C4-2B (cell line): ENCODE measurements at regions not wholly inside any gene's neighbourhood (a gene's known extent, or its start where the extent isn't known, plus 50 kb on each side); places are given as distances from the start of the nearest gene placed in this dataset.

ENCODE experiments used
- H3K27ac ChIP-seq: fragments of 450-650 bp; 2 replicates; pipeline ENCODE4 v1.5.1; 2017
- ZFX ChIP-seq: fragments of 450-650 bp; IDR thresholded peaks from 2 replicates; pipeline ENCODE4 v1.6.1; 2017
- TF ChIP-seq, protein P1 (sequence below): fragments of 450-650 bp; conservative IDR thresholded peaks from 2 replicates; pipeline ENCODE4 v1.5.1; 2017; ENCODE audit warnings: mild to moderate bottlenecking

DNA sequence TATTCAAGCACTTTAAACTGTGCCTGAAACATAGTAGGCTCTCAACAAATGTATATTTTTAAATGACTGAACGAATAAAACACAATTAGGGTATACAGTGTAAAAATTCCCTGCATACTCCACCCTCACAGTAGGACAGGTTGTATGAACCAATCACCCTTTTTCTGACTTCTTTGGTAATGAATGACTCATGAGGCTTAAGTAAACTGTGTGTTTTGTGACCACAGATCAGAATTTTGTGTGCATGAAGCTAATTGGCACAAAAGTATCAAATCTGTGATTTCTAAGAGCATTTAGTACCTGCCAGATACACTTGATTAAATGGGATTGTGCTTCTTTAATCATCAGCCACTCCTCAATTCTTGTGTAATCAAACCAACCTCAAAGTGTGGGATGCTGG, 109.9 kb upstream of the MAP4K3 start:
- no peak for TF ChIP-seq ZFX
- TF ChIP-seq, protein P1, sequence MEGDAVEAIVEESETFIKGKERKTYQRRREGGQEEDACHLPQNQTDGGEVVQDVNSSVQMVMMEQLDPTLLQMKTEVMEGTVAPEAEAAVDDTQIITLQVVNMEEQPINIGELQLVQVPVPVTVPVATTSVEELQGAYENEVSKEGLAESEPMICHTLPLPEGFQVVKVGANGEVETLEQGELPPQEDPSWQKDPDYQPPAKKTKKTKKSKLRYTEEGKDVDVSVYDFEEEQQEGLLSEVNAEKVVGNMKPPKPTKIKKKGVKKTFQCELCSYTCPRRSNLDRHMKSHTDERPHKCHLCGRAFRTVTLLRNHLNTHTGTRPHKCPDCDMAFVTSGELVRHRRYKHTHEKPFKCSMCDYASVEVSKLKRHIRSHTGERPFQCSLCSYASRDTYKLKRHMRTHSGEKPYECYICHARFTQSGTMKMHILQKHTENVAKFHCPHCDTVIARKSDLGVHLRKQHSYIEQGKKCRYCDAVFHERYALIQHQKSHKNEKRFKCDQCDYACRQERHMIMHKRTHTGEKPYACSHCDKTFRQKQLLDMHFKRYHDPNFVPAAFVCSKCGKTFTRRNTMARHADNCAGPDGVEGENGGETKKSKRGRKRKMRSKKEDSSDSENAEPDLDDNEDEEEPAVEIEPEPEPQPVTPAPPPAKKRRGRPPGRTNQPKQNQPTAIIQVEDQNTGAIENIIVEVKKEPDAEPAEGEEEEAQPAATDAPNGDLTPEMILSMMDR: no peak
- H3K27ac ChIP-seq: no peak overlapping the region

DNA sequence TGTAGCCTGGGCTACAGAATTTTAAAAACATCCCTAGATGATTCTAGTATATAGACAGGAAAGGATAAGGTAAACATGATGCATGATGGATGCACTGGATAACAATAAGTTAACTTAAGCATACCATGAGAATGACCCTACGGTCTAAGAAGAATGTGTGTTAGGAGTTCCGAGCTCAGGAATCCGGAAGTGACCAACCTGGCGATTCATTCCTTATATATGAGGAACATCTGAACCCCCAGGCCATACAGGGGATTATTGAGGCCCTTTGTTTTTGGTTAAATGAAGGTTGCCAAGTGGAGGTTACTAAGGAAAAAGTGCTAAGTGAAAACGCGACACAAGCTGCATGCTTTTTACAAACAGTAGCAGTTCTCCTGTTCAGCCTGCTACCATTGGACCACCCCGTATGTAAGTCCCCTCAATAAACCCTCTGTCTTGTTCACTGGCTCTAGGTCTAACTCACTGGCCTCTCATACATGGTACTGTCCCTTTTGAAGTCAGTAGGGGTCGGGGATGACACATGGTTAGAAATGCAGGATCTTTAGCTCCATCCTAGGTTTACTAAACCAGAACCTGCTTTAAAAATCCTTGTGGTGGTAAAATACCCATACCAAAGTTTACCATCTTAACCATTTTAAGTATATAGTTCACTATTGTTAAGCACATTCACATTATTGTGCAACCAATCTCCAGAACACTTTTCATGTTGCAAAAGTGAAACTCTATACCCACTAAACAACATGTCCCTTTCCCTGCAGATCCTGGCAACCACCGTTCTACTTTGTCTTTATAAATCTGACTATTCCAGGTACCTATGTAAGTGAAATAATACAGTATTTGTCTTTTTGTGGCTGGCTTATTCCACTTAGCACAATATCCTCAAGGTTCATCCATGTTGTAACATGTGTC, 111.0 kb upstream of the MAP4K3 start:
- no peak for TF ChIP-seq ZFX
- TF ChIP-seq, protein P1: no peak
- no peak overlapping the region for H3K27ac ChIP-seq

DNA sequence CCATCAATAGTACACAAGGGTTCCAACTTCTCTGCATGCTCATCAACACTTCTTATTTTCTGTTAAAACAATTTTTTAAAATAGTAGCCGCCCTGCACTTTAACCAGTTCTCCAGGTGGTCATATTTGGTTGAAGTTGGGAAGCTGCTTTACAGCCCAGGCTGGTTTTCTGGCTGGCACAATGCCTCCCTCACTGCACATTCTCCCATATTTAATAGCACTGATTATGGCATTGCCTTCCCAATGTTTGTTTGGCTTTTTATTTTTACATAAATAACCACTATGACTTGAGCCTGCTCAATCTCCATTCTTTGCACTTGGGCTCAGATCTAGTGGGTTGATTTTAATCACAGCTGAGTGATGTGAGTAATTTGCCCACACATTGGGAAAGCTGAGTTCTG, 111.9 kb upstream of the MAP4K3 start:
- TF ChIP-seq, protein P1: no peak
- no peak for TF ChIP-seq ZFX
- no peak overlapping the region for H3K27ac ChIP-seq

DNA sequence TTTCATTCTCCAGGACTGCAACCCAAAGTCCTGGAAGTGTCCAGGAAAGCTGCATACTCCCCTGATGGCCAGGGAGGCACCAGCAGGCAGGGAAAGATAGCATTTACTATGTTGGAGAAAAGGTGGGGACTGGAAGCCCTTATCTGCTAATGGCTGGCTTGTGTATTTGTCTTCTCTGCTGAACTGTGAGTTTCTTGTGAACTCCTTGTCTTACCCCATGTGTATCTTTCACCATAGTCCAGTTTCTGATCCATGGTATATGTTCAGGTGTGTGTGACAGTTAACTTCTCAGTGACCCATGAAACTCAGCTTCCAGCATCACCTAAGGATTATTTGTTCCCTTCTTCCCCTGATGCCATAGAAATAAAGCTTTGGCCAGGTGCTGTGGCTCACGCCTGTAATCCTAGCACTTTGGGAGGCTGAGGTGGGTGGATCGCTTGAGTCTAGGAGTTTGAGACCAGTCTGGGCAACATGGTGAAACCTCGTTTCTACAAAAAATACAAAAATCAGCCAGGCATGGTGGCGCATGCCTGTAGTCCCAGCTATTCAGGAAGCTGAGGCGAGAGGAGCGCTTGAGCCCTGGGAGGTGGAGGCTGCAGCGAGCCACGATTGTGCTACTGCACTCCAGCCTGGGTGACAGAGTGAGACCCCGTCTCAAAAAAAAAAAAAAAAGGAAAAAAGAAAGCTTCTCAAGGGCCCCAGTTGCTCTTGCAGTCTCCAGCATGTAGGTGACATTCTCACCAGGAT, 112.8 kb upstream of the MAP4K3 start:
- H3K27ac ChIP-seq: peak overlapping the region; percentile 34; the same call in 1 of the 2 replicates
- TF ChIP-seq, protein P1: no peak
- TF ChIP-seq ZFX: no peak

DNA sequence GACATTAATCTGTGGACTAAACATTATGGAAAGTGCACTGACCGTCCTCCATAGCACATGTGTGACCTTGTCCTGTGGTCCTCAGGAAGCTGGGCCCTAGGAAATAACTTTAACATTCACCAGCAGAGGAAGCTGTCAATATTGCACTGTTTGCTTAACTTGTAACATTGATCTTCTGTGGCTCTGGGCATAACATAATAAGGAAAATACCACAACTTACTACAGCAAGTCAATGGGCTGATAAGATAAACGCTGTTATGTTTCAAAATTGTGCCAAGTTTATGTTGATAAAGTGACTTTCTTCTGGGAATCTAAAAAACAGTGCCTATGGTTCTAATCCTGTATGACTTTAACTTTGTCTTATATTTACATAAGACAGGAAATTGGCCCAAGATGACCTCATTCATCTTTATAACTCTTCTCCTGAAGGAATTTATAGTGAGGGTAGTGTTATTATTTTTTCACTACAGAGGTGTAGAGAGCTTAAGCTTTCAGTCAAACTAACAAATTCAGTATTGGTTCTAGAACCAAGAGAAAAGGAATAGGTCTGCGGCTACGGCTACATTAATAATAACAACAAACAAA, 113.7 kb upstream of the MAP4K3 start:
- TF ChIP-seq, protein P1: no peak
- no peak for TF ChIP-seq ZFX
- 0 out of 2 replicates have a peak overlapping the region, but pooled peaks have one; percentile 34 for H3K27ac ChIP-seq

DNA sequence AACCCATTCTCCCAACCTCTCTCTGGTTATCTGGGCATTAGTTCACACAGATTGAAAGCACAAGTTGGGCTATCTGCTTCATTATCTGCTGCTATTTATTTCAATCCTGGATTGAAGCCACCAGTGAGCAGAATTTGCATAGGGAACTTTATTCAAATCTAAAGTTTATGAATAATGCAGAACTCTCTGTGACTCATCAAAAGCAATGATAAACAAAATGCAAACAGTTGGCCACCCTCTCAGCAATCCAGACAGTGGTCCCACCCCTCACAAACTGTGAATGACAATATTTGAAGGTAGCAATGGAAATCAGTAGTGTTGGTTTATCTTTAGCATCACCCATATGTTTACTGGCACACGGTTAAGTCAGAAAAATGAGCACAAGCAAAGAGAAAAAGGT, 106.8 kb upstream of the TMEM178A start:
- H3K27ac ChIP-seq: no peak overlapping the region
- TF ChIP-seq, protein P1: no peak
- no peak for TF ChIP-seq ZFX
